ENCODE measurements at regions not wholly inside any gene's neighbourhood (a gene's known extent, or its start where the extent isn't known, plus 50 kb on each side); places are given as distances from the start of the nearest gene placed in this dataset.

- DNase-seq (ENCODE audit: low read depth), result no peak
Measured at GRCh38 chr4:13248621-13249298, 235.4 kb downstream of the RAB28 start.

GRCh38 chr4:13246107-13246506 lies 238.0 kb downstream of the RAB28 start:
- no peak for DNase-seq (ENCODE audit: low read depth)

- DNase-seq (ENCODE audit: low read depth), result no peak
Measured at GRCh38 chr4:13244444-13244843, 239.7 kb downstream of the RAB28 start.

GRCh38 chr4:13243152-13243551 lies 241.0 kb downstream of the RAB28 start:
- DNase-seq (ENCODE audit: low read depth), result no peak

GRCh38 chr4:13240066-13240465 lies 244.1 kb downstream of the RAB28 start:
- no peak for DNase-seq (ENCODE audit: low read depth)

- no peak for DNase-seq (ENCODE audit: low read depth)
Measured at GRCh38 chr4:13238936-13239335, 245.2 kb downstream of the RAB28 start.

GRCh38 chr4:13236485-13236884 lies 247.7 kb downstream of the RAB28 start:
- DNase-seq (ENCODE audit: low read depth), result no peak

- DNase-seq (ENCODE audit: low read depth), result no peak
Measured at GRCh38 chr4:13233755-13234154, 250.4 kb downstream of the RAB28 start.

- DNase-seq (ENCODE audit: low read depth), result no peak
Measured at GRCh38 chr4:13219971-13220370, 264.2 kb downstream of the RAB28 start.

GRCh38 chr4:13218326-13218958 lies 265.7 kb downstream of the RAB28 start:
- DNase-seq (ENCODE audit: low read depth), result no peak

GRCh38 chr4:13215560-13215959 lies 268.6 kb downstream of the RAB28 start:
- DNase-seq (ENCODE audit: low read depth), result no peak

- DNase-seq (ENCODE audit: low read depth), result no peak
Measured at GRCh38 chr4:13212936-13213335, 271.2 kb downstream of the RAB28 start.

- no peak for DNase-seq (ENCODE audit: low read depth)
Measured at GRCh38 chr4:13209600-13209999, 274.5 kb downstream of the RAB28 start.

- DNase-seq (ENCODE audit: low read depth), result no peak
Measured at GRCh38 chr4:13208558-13209193, 275.5 kb downstream of the RAB28 start.

GRCh38 chr4:13207226-13207625 lies 276.9 kb downstream of the RAB28 start:
- no peak for DNase-seq (ENCODE audit: low read depth)

- DNase-seq (ENCODE audit: low read depth), result no peak
Measured at GRCh38 chr4:13203101-13203500, 281.0 kb downstream of the RAB28 start.

- DNase-seq (ENCODE audit: low read depth), result no peak
Measured at GRCh38 chr4:13202701-13203100, 281.4 kb downstream of the RAB28 start.

- no peak for DNase-seq (ENCODE audit: low read depth)
Measured at GRCh38 chr4:13201241-13201640, 282.9 kb downstream of the RAB28 start.

GRCh38 chr4:13196721-13197120 lies 287.4 kb downstream of the RAB28 start:
- no peak for DNase-seq (ENCODE audit: low read depth)

- no peak for DNase-seq (ENCODE audit: low read depth)
Measured at GRCh38 chr4:13193662-13194061, 290.5 kb downstream of the RAB28 start.

- no peak for DNase-seq (ENCODE audit: low read depth)
Measured at GRCh38 chr4:13190093-13190721, 293.9 kb downstream of the RAB28 start.

- no peak for DNase-seq (ENCODE audit: low read depth)
Measured at GRCh38 chr4:13184199-13184598, 299.9 kb downstream of the RAB28 start.

- DNase-seq (ENCODE audit: low read depth), result no peak
Measured at GRCh38 chr4:13182133-13182532, 302.0 kb downstream of the RAB28 start.

Data from activated T-cell treated with anti-CD3 and anti-CD28 coated beads for 1 hour (primary cell).